ENCODE measurements at regions not wholly inside any gene's neighbourhood (a gene's known extent, or its start where the extent isn't known, plus 50 kb on each side); places are given as distances from the start of the nearest gene placed in this dataset.
"Not testable (repeated sequence)": the region's sequence is repeated elsewhere in the genome, so short reads cannot be mapped to it uniquely, and the experiment has no call there.

GRCh38 chr22:44638971-44639760 lies 62.8 kb upstream of the PRR5 start:
- no peaks in the 10 kb centered on the region for H3K27me3 ChIP-seq (ENCODE audit: control insufficient read depth, insufficient read depth, low read length)
- in situ Hi-C loops (cut with MboI; ENCODE audit: low sequenced_read_pairs): loop anchor here (25.0 kb wide), 1 partner anchor 1252 kb away; no protein-coding TSS in a partner anchor
- 88% methylated on average over 10 of the region's 34 CpGs; no CpG with 5 or more reads in 1 of the 2 experiments for WGBS, 2 experiments (ENCODE audit: extremely low coverage in 2 of 2, insufficient read length in 1 of 2)
- H2BK120ac ChIP-seq (ENCODE audit: low read depth, low read length): no peak overlapping the region
- TF ChIP-seq RAD21 (IDR thresholded peaks at IDR 0.05; ENCODE audit: low read length) (no peak), FOS (IDR thresholded peaks at IDR 0.05; ENCODE audit: low read depth, low read length) (no peak), CEBPB (IDR thresholded peaks at IDR 0.05; ENCODE audit: low read depth, low read length) (no peak), ELK1 (IDR thresholded peaks at IDR 0.05; ENCODE audit: borderline replicate concordance, low read depth, low read length) (no peak)
- no peak overlapping the region for H4K91ac ChIP-seq (ENCODE audit: insufficient read depth, low read depth, low read length)
- no peaks in the 10 kb centered on the region for H3K9me1 ChIP-seq (ENCODE audit: insufficient read depth, low read length)
- peak overlapping the region; percentile 16; the same call in 1 of the 2 replicates for H2AK5ac ChIP-seq (ENCODE audit: low read depth, low read length)
- dilution Hi-C loops (cut with HindIII; ENCODE audit: low sequenced_read_pairs, unreplicated experiment): no loop called here
- H2BK20ac ChIP-seq (ENCODE audit: low read depth, low read length): no peak overlapping the region
- no peaks in the 10 kb centered on the region; the same call in 1 of the 2 replicates for H3K4me1 ChIP-seq (ENCODE audit: control insufficient read depth, insufficient read depth, low read length)
- H3K9ac ChIP-seq (ENCODE audit: low read depth, low read length): no peak overlapping the region
- H2AK9ac ChIP-seq (replicated peaks; ENCODE audit: low read depth, low read length, poor library complexity): no peak overlapping the region
- no peak overlapping the region for H3K4me3 ChIP-seq (ENCODE audit: insufficient read depth, low read depth, low read length)
- peak overlapping the region; percentile 69 for H2AFZ ChIP-seq (replicated peaks; ENCODE audit: low read length, poor library complexity)
- CTCF ChIA-PET: no interaction called here
- H4K8ac ChIP-seq (ENCODE audit: low read depth in 2 of 2, low read length in 2 of 2): no peak overlapping the region
- no peak overlapping the region for H4K5ac ChIP-seq (ENCODE audit: low read depth, low read length)
- no peak overlapping the region for H3K27ac ChIP-seq (ENCODE audit: insufficient read depth, low read length)
- ATAC-seq (ENCODE audit: low read depth) (peak; percentile 12; the same call in 1 of the 2 replicates), DNase-seq (no peak)
- no peak overlapping the region for H2BK15ac ChIP-seq (ENCODE audit: low read depth, low read length)
- no peak overlapping the region for H3K56ac ChIP-seq (ENCODE audit: extremely low read depth, insufficient read depth, low read length)
- no peak overlapping the region for H3K4me2 ChIP-seq (ENCODE audit: low read depth, low read length)
- no TSS peak for BruUV-seq (replicated peaks)
- no peaks in the 10 kb centered on the region for H3K36me3 ChIP-seq (ENCODE audit: control insufficient read depth, insufficient read depth, low read length)
- no peaks in the 10 kb centered on the region for H3K79me1 ChIP-seq (ENCODE audit: low read depth in 1 of 2, low read length in 2 of 2)
- H3K9me3 ChIP-seq (ENCODE audit: control insufficient read depth, insufficient read depth, low read length): no peaks in the 10 kb centered on the region
- H4K20me1 ChIP-seq (ENCODE audit: insufficient read depth, low read length): no peaks in the 10 kb centered on the region
- intact Hi-C loops (cut with micrococcal nuclease): no loop called here
- POLR2A ChIA-PET (ENCODE audit: unreplicated experiment): no interaction called here
- no peak overlapping the region for H3K18ac ChIP-seq (ENCODE audit: low read depth, low read length)
- H3K14ac ChIP-seq (replicated peaks; ENCODE audit: low read depth, low read length): no peak overlapping the region
- H2BK5ac ChIP-seq (ENCODE audit: low read depth, low read length, poor library complexity, severe bottlenecking): no peak overlapping the region
- H3K23ac ChIP-seq (ENCODE audit: low read depth, low read length): no peak overlapping the region
- no peak overlapping the region for H3K4ac ChIP-seq (ENCODE audit: low read depth, low read length)

GRCh38 chr22:44636502-44637206 lies 65.3 kb upstream of the PRR5 start:
- H2BK15ac ChIP-seq (ENCODE audit: low read depth, low read length); H2BK20ac ChIP-seq (ENCODE audit: low read depth, low read length); H3K9me1 ChIP-seq (ENCODE audit: insufficient read depth, low read length); H4K20me1 ChIP-seq (ENCODE audit: insufficient read depth, low read length); H4K8ac ChIP-seq (ENCODE audit: low read depth in 2 of 2, low read length in 2 of 2); H2AK5ac ChIP-seq (ENCODE audit: low read depth, low read length); H3K4me2 ChIP-seq (ENCODE audit: low read depth, low read length); ATAC-seq (ENCODE audit: low read depth); H3K79me1 ChIP-seq (ENCODE audit: low read depth in 1 of 2, low read length in 2 of 2); H3K4me3 ChIP-seq (ENCODE audit: insufficient read depth, low read depth, low read length); H3K14ac ChIP-seq (replicated peaks; ENCODE audit: low read depth, low read length); H4K5ac ChIP-seq (ENCODE audit: low read depth, low read length); H3K36me3 ChIP-seq (ENCODE audit: control insufficient read depth, insufficient read depth, low read length); intact Hi-C loops (cut with micrococcal nuclease); H3K4me1 ChIP-seq (ENCODE audit: control insufficient read depth, insufficient read depth, low read length); H2BK5ac ChIP-seq (ENCODE audit: low read depth, low read length, poor library complexity, severe bottlenecking); H2AK9ac ChIP-seq (replicated peaks; ENCODE audit: low read depth, low read length, poor library complexity); H3K27me3 ChIP-seq (ENCODE audit: control insufficient read depth, insufficient read depth, low read length); dilution Hi-C loops (cut with HindIII; ENCODE audit: low sequenced_read_pairs, unreplicated experiment); H3K9ac ChIP-seq (ENCODE audit: low read depth, low read length); BruUV-seq (replicated peaks); H3K56ac ChIP-seq (ENCODE audit: extremely low read depth, insufficient read depth, low read length); H4K91ac ChIP-seq (ENCODE audit: insufficient read depth, low read depth, low read length); H3K23ac ChIP-seq (ENCODE audit: low read depth, low read length); CTCF ChIA-PET; H2BK120ac ChIP-seq (ENCODE audit: low read depth, low read length); DNase-seq; H3K18ac ChIP-seq (ENCODE audit: low read depth, low read length); H3K27ac ChIP-seq (ENCODE audit: insufficient read depth, low read length); H2AFZ ChIP-seq (replicated peaks; ENCODE audit: low read length, poor library complexity); H3K9me3 ChIP-seq (ENCODE audit: control insufficient read depth, insufficient read depth, low read length); H3K4ac ChIP-seq (ENCODE audit: low read depth, low read length): not testable (repeated sequence)
- POLR2A ChIA-PET (ENCODE audit: unreplicated experiment): interaction anchor here (0.6 kb wide), 1 partner anchor 24 kb away, joined by 4 read pairs; no protein-coding TSS in a partner anchor
- 100% methylated on average over 2 to 3 of the region's 3 CpGs for WGBS, 2 experiments (ENCODE audit: extremely low coverage in 2 of 2, insufficient read length in 1 of 2)
- in situ Hi-C loops (cut with MboI; ENCODE audit: low sequenced_read_pairs): loop anchor here (25.0 kb wide), 1 partner anchor 1249 kb away; no protein-coding TSS in a partner anchor
